Epithelial cell of esophagus (primary cell): ENCODE measurements at regions not wholly inside any gene's neighbourhood (a gene's known extent, or its start where the extent isn't known, plus 50 kb on each side); places are given as distances from the start of the nearest gene placed in this dataset.

Source experiments
- DNase-seq: peaks from one replicate; pipeline ENCODE4 v3.0.0; 2010; ENCODE audit warnings: low read depth
- H3K4me3 ChIP-seq: 2 replicates; pipeline ENCODE4 v1.5.1; 2011; ENCODE audit warnings: mild to moderate bottlenecking, low read length, control low read depth
- TF ChIP-seq, protein P1 (sequence below): IDR thresholded peaks from 2 replicates; pipeline ENCODE4 v1.5.1; 2011; ENCODE audit warnings: low read depth, mild to moderate bottlenecking, low read length, control low read depth, inconsistent platforms; ENCODE audit not compliant: insufficient read depth; ENCODE audit errors: missing control alignments

DNA sequence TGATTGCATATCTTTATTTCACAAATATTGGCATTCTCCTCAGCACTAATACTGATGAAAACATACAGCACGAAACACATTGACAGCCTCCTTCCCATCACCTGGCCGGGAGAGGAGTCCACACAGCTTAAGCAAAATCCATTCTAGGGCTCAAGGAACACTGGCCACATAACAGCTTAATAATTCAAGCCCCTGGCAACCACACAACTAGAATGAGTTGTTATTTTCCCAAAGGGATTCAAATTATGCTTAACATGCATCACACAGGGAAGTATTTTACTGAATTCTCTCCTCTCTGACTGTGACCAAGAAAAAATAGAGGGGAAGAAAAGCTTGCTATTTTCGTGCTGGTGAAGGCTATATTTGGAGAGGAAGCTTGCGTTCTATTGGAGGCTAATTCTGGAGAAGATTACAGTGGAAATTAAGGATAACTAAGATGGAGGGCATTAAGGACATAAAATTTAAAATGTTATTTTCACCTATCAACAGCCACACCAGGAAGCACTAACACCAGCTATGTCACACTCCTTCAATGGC, 198.5 kb downstream of the ADGRG6 start:
- TF ChIP-seq, protein P1, sequence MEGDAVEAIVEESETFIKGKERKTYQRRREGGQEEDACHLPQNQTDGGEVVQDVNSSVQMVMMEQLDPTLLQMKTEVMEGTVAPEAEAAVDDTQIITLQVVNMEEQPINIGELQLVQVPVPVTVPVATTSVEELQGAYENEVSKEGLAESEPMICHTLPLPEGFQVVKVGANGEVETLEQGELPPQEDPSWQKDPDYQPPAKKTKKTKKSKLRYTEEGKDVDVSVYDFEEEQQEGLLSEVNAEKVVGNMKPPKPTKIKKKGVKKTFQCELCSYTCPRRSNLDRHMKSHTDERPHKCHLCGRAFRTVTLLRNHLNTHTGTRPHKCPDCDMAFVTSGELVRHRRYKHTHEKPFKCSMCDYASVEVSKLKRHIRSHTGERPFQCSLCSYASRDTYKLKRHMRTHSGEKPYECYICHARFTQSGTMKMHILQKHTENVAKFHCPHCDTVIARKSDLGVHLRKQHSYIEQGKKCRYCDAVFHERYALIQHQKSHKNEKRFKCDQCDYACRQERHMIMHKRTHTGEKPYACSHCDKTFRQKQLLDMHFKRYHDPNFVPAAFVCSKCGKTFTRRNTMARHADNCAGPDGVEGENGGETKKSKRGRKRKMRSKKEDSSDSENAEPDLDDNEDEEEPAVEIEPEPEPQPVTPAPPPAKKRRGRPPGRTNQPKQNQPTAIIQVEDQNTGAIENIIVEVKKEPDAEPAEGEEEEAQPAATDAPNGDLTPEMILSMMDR: no peak
- DNase-seq: no peak
- no peak overlapping the region for H3K4me3 ChIP-seq

DNA sequence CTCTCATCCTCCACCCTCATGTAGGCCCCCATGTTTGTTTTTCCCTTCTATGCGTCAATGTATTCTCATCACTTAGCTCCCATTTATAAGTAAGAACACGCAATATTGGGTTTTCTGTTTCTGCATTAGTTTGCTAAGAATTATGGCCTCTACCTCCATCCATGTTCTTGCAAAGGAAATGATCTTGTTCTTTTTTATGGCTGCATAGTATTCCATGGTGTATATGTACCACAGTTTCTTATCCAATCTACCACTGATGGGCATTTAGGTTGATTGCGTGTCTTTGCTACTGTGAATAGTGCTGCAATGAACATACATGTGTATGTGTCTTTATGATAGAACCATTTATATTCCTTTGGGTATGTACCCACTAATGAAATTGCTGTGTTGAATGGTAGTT, 200.0 kb downstream of the ADGRG6 start:
- TF ChIP-seq, protein P1: no peak
- no peak overlapping the region for H3K4me3 ChIP-seq
- no peak for DNase-seq

GRCh38 chr6:142507065-142507464, 205.3 kb downstream of the ADGRG6 start:
- no peak for DNase-seq

GRCh38 chr6:142510211-142510610, 208.4 kb downstream of the ADGRG6 start:
- no peak overlapping the region for H3K4me3 ChIP-seq
- TF ChIP-seq, protein P1: no peak
- DNase-seq: no peak

More at GRCh38 chr6:142507065-142507464, 205.3 kb downstream of the ADGRG6 start:
- TF ChIP-seq, protein P1: no peak
- H3K4me3 ChIP-seq: no peak overlapping the region

GRCh38 chr6:142518126-142518525, 216.3 kb downstream of the ADGRG6 start:
- TF ChIP-seq, protein P1: no peak
- no peak overlapping the region for H3K4me3 ChIP-seq

DNA sequence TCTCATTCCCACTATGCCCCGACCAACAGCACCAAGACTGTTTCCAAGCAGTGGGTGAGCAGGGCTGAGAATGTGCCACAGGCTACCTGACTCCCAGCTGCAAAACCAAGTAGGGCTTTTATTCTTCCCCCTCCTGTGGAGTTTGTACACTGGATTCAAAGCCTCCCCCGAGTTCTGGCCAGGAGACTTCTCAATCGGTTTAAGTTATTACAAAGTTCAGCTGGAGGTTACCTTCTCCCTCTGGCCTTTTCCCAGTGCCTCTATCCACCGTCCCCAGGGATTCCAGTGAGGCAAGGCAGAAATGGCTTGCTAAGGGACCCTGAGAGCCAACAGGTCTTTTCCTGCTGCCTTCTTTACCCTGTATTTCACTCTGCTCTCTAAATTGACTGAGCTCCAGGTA, 217.0 kb downstream of the ADGRG6 start:
- TF ChIP-seq, protein P1: no peak
- H3K4me3 ChIP-seq: no peak overlapping the region

More at GRCh38 chr6:142518126-142518525, 216.3 kb downstream of the ADGRG6 start:
- DNase-seq: peak; percentile 27

DNA sequence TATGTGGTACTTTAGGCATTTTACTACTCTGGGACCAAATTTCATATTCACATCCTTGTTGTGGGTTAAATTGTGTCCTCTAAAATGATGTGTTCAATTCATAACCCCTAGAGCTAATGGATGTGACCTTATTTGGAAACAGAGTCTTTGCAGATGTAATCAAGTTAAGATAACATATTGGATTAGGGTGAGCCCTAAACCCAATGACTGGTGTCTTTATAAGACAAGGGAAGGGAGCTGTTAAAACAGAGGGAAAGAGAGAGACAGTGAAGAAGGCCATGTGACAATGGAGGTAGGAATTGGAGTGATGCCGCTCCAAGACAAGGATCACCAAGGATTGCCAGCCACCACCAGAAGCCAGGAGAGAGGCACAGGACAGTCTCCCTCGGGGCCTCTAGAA, 220.0 kb downstream of the ADGRG6 start:
- no peak overlapping the region for H3K4me3 ChIP-seq
- TF ChIP-seq, protein P1: no peak
- no peak for DNase-seq

More for the DNA sequence above, 217.0 kb downstream of the ADGRG6 start:
- no peak for DNase-seq
